PC-3 (cell line): ENCODE measurements at regions not wholly inside any gene's neighbourhood (a gene's known extent, or its start where the extent isn't known, plus 50 kb on each side); places are given as distances from the start of the nearest gene placed in this dataset.

ENCODE experiments used
- ATAC-seq: fragments of 200-7000 bp; cut with Tn5 transposase; 2 replicates; pipeline ENCODE4 v1.9.1; 2020; ENCODE audit warnings: mild to moderate bottlenecking, moderate library complexity
- BruUV-seq: library from RNA; stranded (reverse); fragments of 400-500 nt; replicated peaks from 2 replicates; lab custom pipeline; 2021; lab: Mats Ljungman, UMichigan
- CTCF ChIA-PET: fragments of 300-600 bp; sonication (Branson Sonifier 250); formaldehyde crosslinking; loops from one replicate; lab custom pipeline; 2022; ENCODE audit warnings: antibody characterized with exemption; lab: Charles Lee
- POLR2A ChIA-PET: fragments of 300-600 bp; sonication (Branson Sonifier 250); formaldehyde crosslinking; loops from one replicate; lab custom pipeline; 2022; ENCODE audit warnings: antibody characterized with exemption; ENCODE audit not compliant: unreplicated experiment; lab: Charles Lee
- DNase-seq: peaks from one replicate; pipeline ENCODE4 v3.0.0-alpha.2; 2015
- H2AFZ ChIP-seq: fragments of 300-600 bp; sonication (generic); 2 replicates; pipeline ENCODE4 v1.6.0; 2016; ENCODE audit warnings: antibody characterized with exemption, low read length
- H3F3A ChIP-seq: fragments of 300-600 bp; sonication (generic); one replicate; pipeline ENCODE4 v1.6.0; 2017; ENCODE audit warnings: antibody characterized with exemption, low read length, control low read depth, mild to moderate bottlenecking; ENCODE audit not compliant: unreplicated experiment
- H3K27ac ChIP-seq: fragments of 300-600 bp; sonication (generic); 2 replicates; pipeline ENCODE4 v1.5.1; 2016; ENCODE audit warnings: mild to moderate bottlenecking, low read length
- H3K27me3 ChIP-seq: fragments of 300-600 bp; sonication (generic); 2 replicates; pipeline ENCODE4 v1.6.1; 2016; ENCODE audit warnings: low read length, mixed read lengths
- H3K36me3 ChIP-seq: fragments of 300-600 bp; sonication (generic); 2 replicates; pipeline ENCODE4 v1.6.1; 2016; ENCODE audit warnings: low read depth, mixed run types, low read length, mixed read lengths
- H3K4me1 ChIP-seq: fragments of 300-600 bp; sonication (generic); 2 replicates; pipeline ENCODE4 v1.5.1; 2016; ENCODE audit warnings: low read length; ENCODE audit not compliant: insufficient read depth
- H3K4me2 ChIP-seq: fragments of 300-600 bp; sonication (generic); 2 replicates; pipeline ENCODE4 v1.6.0; 2016; ENCODE audit warnings: low read length
- H3K4me3 ChIP-seq: fragments of 300-600 bp; sonication (generic); 2 replicates; pipeline ENCODE4 v1.5.1; 2016; ENCODE audit warnings: mild to moderate bottlenecking, low read length, mixed read lengths
- H3K79me2 ChIP-seq: fragments of 300-600 bp; sonication (generic); 2 replicates; pipeline ENCODE4 v1.6.1; 2017; ENCODE audit warnings: low read length, mixed read lengths
- H3K9ac ChIP-seq: fragments of 300-600 bp; sonication (generic); 2 replicates; pipeline ENCODE4 v1.6.0; 2016; ENCODE audit warnings: mild to moderate bottlenecking, low read length
- H3K9me2 ChIP-seq: fragments of 300-600 bp; sonication (generic); replicated peaks from 2 replicates; pipeline ENCODE4 v1.6.1; 2016; ENCODE audit warnings: mixed run types, low read length, mixed read lengths
- H3K9me3 ChIP-seq: fragments of 300-600 bp; sonication (generic); 2 replicates; pipeline ENCODE4 v1.6.1; 2016; ENCODE audit warnings: low read length, mixed read lengths
- H4K20me1 ChIP-seq: fragments of 300-600 bp; sonication (generic); 2 replicates; pipeline ENCODE4 v1.6.1; 2016; ENCODE audit warnings: low read length, mixed read lengths
- CTCF ChIP-seq: fragments of 300-600 bp; sonication (generic); conservative IDR thresholded peaks from 2 replicates; pipeline ENCODE4 v1.5.1; 2017; ENCODE audit warnings: antibody characterized with exemption, low read depth, mild to moderate bottlenecking, low read length
- EZH2 ChIP-seq: fragments of 300-600 bp; sonication (generic); IDR thresholded peaks from one replicate; pipeline ENCODE4 v1.6.1; 2017; ENCODE audit warnings: antibody characterized with exemption, mild to moderate bottlenecking, low read length; ENCODE audit not compliant: unreplicated experiment
- EZH2phosphoT487 ChIP-seq: fragments of 300-600 bp; sonication (generic); IDR thresholded peaks from 2 replicates; pipeline ENCODE4 v1.6.1; 2018; ENCODE audit warnings: mild to moderate bottlenecking, antibody characterized with exemption, low read length, borderline replicate concordance
- intact Hi-C: fragments of 100-400 bp; cut with micrococcal nuclease; formaldehyde crosslinking; loops from 2 replicates; pipeline ENCODE4 v1.9.0; 2023

- Histone ChIP-seq H3K4me1 (peaks cover 6% of the 10 kb centered on the region), H3K79me2 (no peaks in the 10 kb centered on the region), H3K9me2 (no peaks in the 10 kb centered on the region), H3K27me3 (no peaks in the 10 kb centered on the region), H2AFZ (no peak overlapping the region), H3K9me3 (no peaks in the 10 kb centered on the region), H3K9ac (no peak overlapping the region), H3K4me2 (no peak overlapping the region), H3K4me3 (no peak overlapping the region), H3K36me3 (no peaks in the 10 kb centered on the region), H4K20me1 (no peaks in the 10 kb centered on the region), H3F3A (no peaks in the 10 kb centered on the region), H3K27ac (no peak overlapping the region)
- DNase-seq, result peak; percentile 50
- no peak for ATAC-seq
- TF ChIP-seq EZH2phosphoT487, result no peak
- no peak for TF ChIP-seq CTCF
- CTCF ChIA-PET, result no interaction called here
- intact Hi-C loops, result no loop called here
- no TSS peak for BruUV-seq
- POLR2A ChIA-PET, result no interaction called here
These were observed 764.9 kb upstream of the MBL2 start for GRCh38 chr10:53537508-53537907.

- Histone ChIP-seq H3K9me2 (no peaks in the 10 kb centered on the region), H3K4me1 (peaks cover 6% of the 10 kb centered on the region), H4K20me1 (no peaks in the 10 kb centered on the region), H3K9ac (no peak overlapping the region), H3F3A (no peaks in the 10 kb centered on the region), H3K4me3 (no peak overlapping the region), H2AFZ (no peak overlapping the region), H3K36me3 (no peaks in the 10 kb centered on the region), H3K79me2 (no peaks in the 10 kb centered on the region), H3K4me2 (no peak overlapping the region), H3K9me3 (no peaks in the 10 kb centered on the region), H3K27me3 (no peaks in the 10 kb centered on the region), H3K27ac (no peak overlapping the region)
- POLR2A ChIA-PET, result no interaction called here
- TF ChIP-seq EZH2 (no peak), CTCF (no peak), EZH2phosphoT487 (no peak)
- ATAC-seq (peak; percentile 88), DNase-seq (peak; percentile 79)
- intact Hi-C loops, result no loop called here
- CTCF ChIA-PET, result no interaction called here
- no TSS peak for BruUV-seq
These were observed 763.7 kb upstream of the MBL2 start for GRCh38 chr10:53536322-53536721.

- POLR2A ChIA-PET, result no interaction called here
- DNase-seq (no peak), ATAC-seq (no peak)
- intact Hi-C loops, result loop anchor here (5.0 kb wide), 1 partner anchor 322 kb away; no protein-coding TSS in a partner anchor
- Histone ChIP-seq H3K9me2 (no peaks in the 10 kb centered on the region), H3K9me3 (no peaks in the 10 kb centered on the region), H4K20me1 (no peaks in the 10 kb centered on the region), H3F3A (no peaks in the 10 kb centered on the region), H3K27ac (no peak overlapping the region), H3K4me1 (peaks cover 6% of the 10 kb centered on the region), H3K9ac (no peak overlapping the region), H2AFZ (no peak overlapping the region), H3K79me2 (no peaks in the 10 kb centered on the region), H3K4me3 (no peak overlapping the region), H3K36me3 (no peaks in the 10 kb centered on the region), H3K4me2 (no peak overlapping the region), H3K27me3 (no peaks in the 10 kb centered on the region)
- BruUV-seq, result no TSS peak
- CTCF ChIA-PET, result no interaction called here
- TF ChIP-seq EZH2, result no peak
- no peak for TF ChIP-seq EZH2phosphoT487
These were observed 761.8 kb upstream of the MBL2 start for GRCh38 chr10:53534428-53534827.
